PFSK-1 (cell line): ENCODE measurements at regions not wholly inside any gene's neighbourhood (a gene's known extent, or its start where the extent isn't known, plus 50 kb on each side); places are given as distances from the start of the nearest gene placed in this dataset.

Experiments
- FOXP2 ChIP-seq: optimal IDR thresholded peaks from 2 replicates; pipeline ENCODE3; 2011; ENCODE audit warnings: borderline replicate concordance, control low read depth, inconsistent platforms; ENCODE audit not compliant: insufficient read depth; ENCODE audit errors: extremely low read length, extremely low read depth
- POLR2AphosphoS5 ChIP-seq: IDR thresholded peaks from 2 replicates; pipeline ENCODE4 v1.6.1; 2012; ENCODE audit warnings: low read depth, mild to moderate bottlenecking, control low read depth, low read length, moderate library complexity
- SIN3A ChIP-seq: IDR thresholded peaks from 2 replicates; pipeline ENCODE4 v1.6.1; 2012; ENCODE audit warnings: mild to moderate bottlenecking, low read length, moderate library complexity, borderline replicate concordance; ENCODE audit not compliant: insufficient read depth
- TAF1 ChIP-seq: IDR thresholded peaks from 2 replicates; pipeline ENCODE4 v1.6.1; 2012; ENCODE audit warnings: low read length, control low read depth, borderline replicate concordance; ENCODE audit not compliant: insufficient read depth
- TF ChIP-seq, protein P1 (sequence below), 2 experiments: IDR thresholded peaks; 2 replicates each; pipeline versions ENCODE4 v1.6.1 to v1.8.0; 2011 to 2012; ENCODE audit warnings: low read depth in 2 of 2, low read length in 2 of 2, control low read depth in 1 of 2, inconsistent platforms in 1 of 2, mild to moderate bottlenecking in 1 of 2, moderate library complexity in 1 of 2; ENCODE audit not compliant: insufficient read depth in 1 of 2

DNA sequence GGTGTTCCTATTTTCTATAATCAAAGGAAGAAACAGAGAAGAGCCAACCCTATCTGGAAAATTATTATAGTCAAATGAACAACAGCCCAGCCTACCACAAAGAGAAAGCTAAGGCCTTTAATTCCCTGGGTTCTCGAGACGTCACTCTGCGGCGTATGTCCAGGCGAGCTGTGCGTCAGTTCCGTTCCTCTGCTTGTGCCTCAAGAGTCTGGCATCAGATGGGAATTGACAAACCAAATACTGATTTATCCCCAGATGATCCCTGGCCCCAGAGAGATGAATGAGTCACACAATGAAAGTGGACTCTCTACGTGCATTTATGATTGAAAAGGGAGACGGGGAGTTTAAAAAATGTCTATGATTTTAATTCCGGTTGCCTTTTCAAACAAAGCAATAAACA, 151.6 kb upstream of the PDE10A start:
- TF ChIP-seq SIN3A (no peak), TAF1 (no peak), POLR2AphosphoS5 (no peak), FOXP2 (no peak)
- TF ChIP-seq, protein P1, sequence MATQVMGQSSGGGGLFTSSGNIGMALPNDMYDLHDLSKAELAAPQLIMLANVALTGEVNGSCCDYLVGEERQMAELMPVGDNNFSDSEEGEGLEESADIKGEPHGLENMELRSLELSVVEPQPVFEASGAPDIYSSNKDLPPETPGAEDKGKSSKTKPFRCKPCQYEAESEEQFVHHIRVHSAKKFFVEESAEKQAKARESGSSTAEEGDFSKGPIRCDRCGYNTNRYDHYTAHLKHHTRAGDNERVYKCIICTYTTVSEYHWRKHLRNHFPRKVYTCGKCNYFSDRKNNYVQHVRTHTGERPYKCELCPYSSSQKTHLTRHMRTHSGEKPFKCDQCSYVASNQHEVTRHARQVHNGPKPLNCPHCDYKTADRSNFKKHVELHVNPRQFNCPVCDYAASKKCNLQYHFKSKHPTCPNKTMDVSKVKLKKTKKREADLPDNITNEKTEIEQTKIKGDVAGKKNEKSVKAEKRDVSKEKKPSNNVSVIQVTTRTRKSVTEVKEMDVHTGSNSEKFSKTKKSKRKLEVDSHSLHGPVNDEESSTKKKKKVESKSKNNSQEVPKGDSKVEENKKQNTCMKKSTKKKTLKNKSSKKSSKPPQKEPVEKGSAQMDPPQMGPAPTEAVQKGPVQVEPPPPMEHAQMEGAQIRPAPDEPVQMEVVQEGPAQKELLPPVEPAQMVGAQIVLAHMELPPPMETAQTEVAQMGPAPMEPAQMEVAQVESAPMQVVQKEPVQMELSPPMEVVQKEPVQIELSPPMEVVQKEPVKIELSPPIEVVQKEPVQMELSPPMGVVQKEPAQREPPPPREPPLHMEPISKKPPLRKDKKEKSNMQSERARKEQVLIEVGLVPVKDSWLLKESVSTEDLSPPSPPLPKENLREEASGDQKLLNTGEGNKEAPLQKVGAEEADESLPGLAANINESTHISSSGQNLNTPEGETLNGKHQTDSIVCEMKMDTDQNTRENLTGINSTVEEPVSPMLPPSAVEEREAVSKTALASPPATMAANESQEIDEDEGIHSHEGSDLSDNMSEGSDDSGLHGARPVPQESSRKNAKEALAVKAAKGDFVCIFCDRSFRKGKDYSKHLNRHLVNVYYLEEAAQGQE (IDR thresholded peaks at IDR 0.05; ENCODE audit: insufficient read depth in 1 of 2, low read depth in 2 of 2, low read length in 2 of 2): no peak

DNA sequence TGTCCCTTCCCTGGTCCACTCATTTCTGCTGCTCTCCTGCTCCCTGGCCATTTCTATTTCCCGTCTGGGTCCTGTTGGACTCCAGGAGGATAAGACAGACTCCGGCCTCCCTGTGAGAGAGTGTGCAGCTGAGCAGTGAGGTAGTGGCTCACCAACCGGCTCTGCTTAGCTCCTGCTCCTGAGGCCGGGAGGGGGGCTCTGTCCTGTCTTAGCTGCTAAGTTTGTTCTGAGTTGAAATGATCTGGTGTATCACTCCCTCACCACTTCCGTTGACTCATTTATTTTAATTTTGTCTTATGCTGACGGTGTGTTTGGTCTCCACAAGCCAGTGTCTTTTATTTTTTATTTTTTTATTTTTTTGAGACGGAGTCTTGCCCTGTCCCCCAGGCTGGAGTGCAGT, 148.5 kb upstream of the PDE10A start:
- TF ChIP-seq FOXP2 (no peak), TAF1 (no peak), POLR2AphosphoS5 (no peak), SIN3A (no peak)
- TF ChIP-seq, protein P1 (IDR thresholded peaks at IDR 0.05; ENCODE audit: insufficient read depth in 1 of 2, low read depth in 2 of 2, low read length in 2 of 2): no peak

DNA sequence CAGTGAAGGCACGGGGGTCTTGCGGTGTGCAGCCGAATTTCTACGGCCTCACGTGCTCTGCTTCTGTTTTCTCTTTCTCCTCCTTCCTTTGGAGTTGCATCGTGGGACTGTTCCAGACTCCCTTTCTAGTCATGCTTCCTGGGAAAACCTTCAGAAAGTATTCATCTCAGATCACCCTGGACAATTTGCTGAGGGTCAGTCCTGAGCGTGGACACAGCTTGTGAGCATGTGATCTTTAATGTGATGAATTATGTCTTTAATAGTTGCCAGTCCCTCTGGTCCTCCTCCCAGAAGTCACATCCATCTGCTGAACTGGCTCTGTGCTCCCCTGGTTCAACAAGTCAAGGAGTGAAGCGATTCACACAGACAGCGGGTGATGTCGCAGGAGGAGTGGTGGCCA, 145.0 kb upstream of the PDE10A start:
- TF ChIP-seq, protein P1 (IDR thresholded peaks at IDR 0.05; ENCODE audit: insufficient read depth in 1 of 2, low read depth in 2 of 2, low read length in 2 of 2): no peak
- TF ChIP-seq POLR2AphosphoS5 (no peak), TAF1 (no peak), FOXP2 (no peak), SIN3A (no peak)

DNA sequence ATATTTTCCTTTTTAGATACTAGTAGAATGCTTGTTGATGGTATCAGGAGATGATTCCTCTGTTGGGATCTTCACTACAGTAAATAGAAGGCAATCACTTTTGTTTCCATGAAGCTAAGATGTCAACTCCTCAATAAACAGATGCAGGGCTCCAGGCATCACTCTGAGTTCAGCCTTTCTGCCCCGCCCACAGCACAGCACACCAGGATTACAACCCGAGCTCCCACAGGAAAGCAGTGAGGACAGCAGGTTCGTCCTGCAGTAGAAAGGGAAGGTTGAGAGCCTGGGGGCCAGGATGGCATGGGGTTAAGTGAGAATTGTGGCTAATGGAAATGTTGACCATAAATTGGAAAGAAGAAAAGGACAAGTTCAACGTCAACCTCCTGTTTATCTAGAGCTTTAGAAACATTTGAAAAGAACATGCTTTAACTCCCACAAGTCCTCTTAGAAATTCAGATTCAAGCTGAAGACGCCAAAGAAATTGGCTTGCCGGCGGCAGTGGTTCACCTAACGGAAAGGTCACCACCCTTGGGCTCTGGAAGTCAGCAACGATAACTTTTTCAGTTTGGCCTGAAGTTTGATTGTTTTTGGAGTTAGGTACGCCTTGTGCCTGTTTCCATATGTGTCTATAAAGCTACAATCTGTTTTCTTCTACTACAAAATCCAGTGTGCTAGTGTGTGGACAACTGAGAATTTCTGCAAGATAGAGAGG, 144.4 kb upstream of the PDE10A start:
- TF ChIP-seq SIN3A (no peak), TAF1 (no peak), POLR2AphosphoS5 (no peak), FOXP2 (no peak)
- TF ChIP-seq, protein P1 (IDR thresholded peaks at IDR 0.05; ENCODE audit: insufficient read depth in 1 of 2, low read depth in 2 of 2, low read length in 2 of 2): no peak
